Endothelial cell of umbilical vein (primary cell): ENCODE measurements at regions not wholly inside any gene's neighbourhood (a gene's known extent, or its start where the extent isn't known, plus 50 kb on each side); places are given as distances from the start of the nearest gene placed in this dataset.

Source experiments
- BruUV-seq: library from RNA; stranded (reverse); fragments of 400-500 nt; replicated peaks from 2 replicates; lab custom pipeline; 2021; lab: Mats Ljungman, UMichigan
- CTCF ChIA-PET: fragments of 300-600, 350-600 bp; sonication (Branson Sonifier 250); formaldehyde crosslinking; loops from one replicate; lab custom pipeline; 2021; ENCODE audit warnings: antibody characterized with exemption, inconsistent platforms; lab: Charles Lee
- POLR2A ChIA-PET: fragments of 300-600, 350-600 bp; sonication (Branson Sonifier 250); formaldehyde crosslinking; loops from one replicate; lab custom pipeline; 2021; ENCODE audit warnings: antibody characterized with exemption, inconsistent platforms; lab: Charles Lee
- DNase-seq: peaks from one replicate; pipeline ENCODE4 v3.0.0-alpha.2; 2011; ENCODE audit warnings: low read depth, low spot score
- FAIRE-seq: peaks from 2 replicates; lab custom pipeline; 2011; peaks lifted over from hg19 to GRCh38; lab: Jason Lieb, UNC
- H2AFZ ChIP-seq: 2 replicates; pipeline ENCODE4 v1.6.0; 2012; ENCODE audit warnings: low read depth, low read length, control low read depth, inconsistent platforms
- H3K27ac ChIP-seq: 2 replicates; pipeline ENCODE4 v1.5.1; 2011; ENCODE audit warnings: low read depth, mild to moderate bottlenecking, control low read depth, low read length, moderate library complexity; ENCODE audit not compliant: insufficient read depth
- H3K27me3 ChIP-seq, 2 experiments: 2 replicates each; pipeline versions ENCODE4 v1.6.0 to v1.6.1; 2011; ENCODE audit warnings: low read length in 2 of 2, mixed read lengths in 1 of 2; ENCODE audit not compliant: control insufficient read depth in 2 of 2, insufficient read depth in 2 of 2
- H3K36me3 ChIP-seq, 2 experiments: 2 replicates in 1 of 2; 3 replicates in 1 of 2; pipeline ENCODE4 v1.5.1; 2011; ENCODE audit warnings: low read length in 2 of 2, mild to moderate bottlenecking in 1 of 2, moderate library complexity in 1 of 2; ENCODE audit not compliant: control insufficient read depth in 2 of 2, insufficient read depth in 2 of 2; ENCODE audit errors: extremely low read depth in 1 of 2
- H3K4me1 ChIP-seq: 3 replicates; pipeline ENCODE4 v1.5.1; 2011; ENCODE audit warnings: mild to moderate bottlenecking, low read length; ENCODE audit not compliant: control insufficient read depth, insufficient read depth; ENCODE audit errors: extremely low read depth
- H3K4me2 ChIP-seq: 2 replicates; pipeline ENCODE4 v1.6.1; 2011; ENCODE audit warnings: low read length, control low read depth, mixed read lengths; ENCODE audit not compliant: insufficient read depth
- H3K4me3 ChIP-seq, 3 experiments: fragments of 200-600 bp in 1 of 3; sonication (generic), shearing (Covaris generic) in 1 of 3; replicated peaks in 1 of 3; 2 replicates each; pipeline ENCODE4 v1.5.1; 2011 to 2016; ENCODE audit warnings: control low read depth in 3 of 3, low read length in 3 of 3, mild to moderate bottlenecking in 2 of 3, inconsistent platforms in 1 of 3, low read depth in 1 of 3, moderate library complexity in 1 of 3; ENCODE audit not compliant: insufficient read depth in 1 of 3
- H3K79me2 ChIP-seq: 2 replicates; pipeline ENCODE4 v1.6.0; 2012; ENCODE audit warnings: low read length, inconsistent platforms; ENCODE audit not compliant: control insufficient read depth, insufficient read depth
- H3K9ac ChIP-seq: replicated peaks from 2 replicates; pipeline ENCODE3; 2011; ENCODE audit warnings: low read length, control low read depth; ENCODE audit not compliant: insufficient read depth; ENCODE audit errors: extremely low read depth
- H3K9me1 ChIP-seq: replicated peaks from 3 replicates; pipeline ENCODE4 v1.6.0; 2011; ENCODE audit warnings: mild to moderate bottlenecking, low read length; ENCODE audit not compliant: control insufficient read depth, insufficient read depth; ENCODE audit errors: extremely low read depth
- H3K9me3 ChIP-seq: replicated peaks from 2 replicates; pipeline ENCODE4 v1.5.1; 2012; ENCODE audit warnings: low read length, inconsistent platforms; ENCODE audit not compliant: control insufficient read depth, insufficient read depth
- H4K20me1 ChIP-seq: replicated peaks from 2 replicates; pipeline ENCODE3; 2011; ENCODE audit warnings: mild to moderate bottlenecking, low read length; ENCODE audit not compliant: control insufficient read depth, insufficient read depth; ENCODE audit errors: extremely low read depth
- EZH2 ChIP-seq: IDR thresholded peaks from 2 replicates; pipeline ENCODE4 v1.6.1; 2012; ENCODE audit warnings: borderline replicate concordance, low read depth, mild to moderate bottlenecking, moderate library complexity, low read length, inconsistent platforms; ENCODE audit not compliant: severe bottlenecking
- FOS ChIP-seq: IDR thresholded peaks from 2 replicates; pipeline ENCODE4 v1.6.1; 2011; ENCODE audit warnings: mild to moderate bottlenecking, low read length, moderate library complexity, borderline replicate concordance; ENCODE audit not compliant: insufficient read depth
- GATA2 ChIP-seq: IDR thresholded peaks from 2 replicates; pipeline ENCODE4 v1.7.0; 2011; ENCODE audit warnings: low read depth, mild to moderate bottlenecking, moderate library complexity, mixed read lengths, low read length; ENCODE audit not compliant: insufficient read length, insufficient read depth
- JUN ChIP-seq: IDR thresholded peaks from 2 replicates; pipeline ENCODE4 v1.6.1; 2011; ENCODE audit warnings: borderline replicate concordance, low read depth; ENCODE audit not compliant: insufficient read length, insufficient read depth
- MAX ChIP-seq: IDR thresholded peaks from 2 replicates; pipeline ENCODE4 v1.6.1; 2011; ENCODE audit not compliant: insufficient read depth, insufficient read length
- MYC ChIP-seq: IDR thresholded peaks from one replicate; pipeline ENCODE4 v1.6.1; 2011; ENCODE audit warnings: mild to moderate bottlenecking, low read depth, low read length
- POLR2A ChIP-seq: IDR thresholded peaks from 2 replicates; pipeline ENCODE4 v1.6.1; 2012; ENCODE audit warnings: low read depth, mild to moderate bottlenecking, control low read depth, low read length
- POLR2AphosphoS5 ChIP-seq: IDR thresholded peaks from 2 replicates; pipeline ENCODE4 v1.6.1; 2012; ENCODE audit warnings: low read depth, mild to moderate bottlenecking, control low read depth, low read length, moderate library complexity; ENCODE audit not compliant: insufficient read depth
- dilution Hi-C: fragments of 300-500 bp; cut with MboI; formaldehyde crosslinking; loops from one replicate; pipeline ENCODE4 v1.15.0; 2019; ENCODE audit warnings: low sequenced_read_pairs; ENCODE audit not compliant: extremely low pct_ligation_motif_present
- intact Hi-C: fragments of 100-400 bp; cut with micrococcal nuclease; formaldehyde crosslinking; loops from one replicate; pipeline ENCODE4 v1.10.0; 2022
- TF ChIP-seq, protein P1 (sequence below), 2 donors: IDR thresholded peaks; 1 replicate in 1 of 2; 2 replicates in 1 of 2; pipeline ENCODE4 v1.5.1; 2011; ENCODE audit warnings: low read length in 2 of 2, mild to moderate bottlenecking in 2 of 2, moderate library complexity in 2 of 2, control low read depth in 1 of 2, inconsistent platforms in 1 of 2, low read depth in 1 of 2; ENCODE audit not compliant: insufficient read depth in 1 of 2; ENCODE audit errors: extremely low read depth in 1 of 2

GRCh38 chr18:44062345-44062744 lies 618.3 kb upstream of the SETBP1 start:
- ChIA-PET CTCF (no interaction called here), POLR2A (no interaction called here)
- no TSS peak for BruUV-seq
- DNase-seq (no peak), FAIRE-seq (no peak)
- Histone ChIP-seq H4K20me1 (no peaks in the 10 kb centered on the region), H3K4me3 (no peak overlapping the region), H3K9me3 (no peaks in the 10 kb centered on the region), H3K36me3 (no peaks in the 10 kb centered on the region), H3K4me1 (no peaks in the 10 kb centered on the region), H3K27me3 (no peaks in the 10 kb centered on the region), H3K79me2 (no peaks in the 10 kb centered on the region), H2AFZ (no peak overlapping the region), H3K27ac (no peak overlapping the region), H3K4me2 (no peak overlapping the region), H3K9ac (no peak overlapping the region), H3K9me1 (no peaks in the 10 kb centered on the region)
- dilution Hi-C loops (no loop called here), intact Hi-C loops (no loop called here)
- TF ChIP-seq, protein P1, sequence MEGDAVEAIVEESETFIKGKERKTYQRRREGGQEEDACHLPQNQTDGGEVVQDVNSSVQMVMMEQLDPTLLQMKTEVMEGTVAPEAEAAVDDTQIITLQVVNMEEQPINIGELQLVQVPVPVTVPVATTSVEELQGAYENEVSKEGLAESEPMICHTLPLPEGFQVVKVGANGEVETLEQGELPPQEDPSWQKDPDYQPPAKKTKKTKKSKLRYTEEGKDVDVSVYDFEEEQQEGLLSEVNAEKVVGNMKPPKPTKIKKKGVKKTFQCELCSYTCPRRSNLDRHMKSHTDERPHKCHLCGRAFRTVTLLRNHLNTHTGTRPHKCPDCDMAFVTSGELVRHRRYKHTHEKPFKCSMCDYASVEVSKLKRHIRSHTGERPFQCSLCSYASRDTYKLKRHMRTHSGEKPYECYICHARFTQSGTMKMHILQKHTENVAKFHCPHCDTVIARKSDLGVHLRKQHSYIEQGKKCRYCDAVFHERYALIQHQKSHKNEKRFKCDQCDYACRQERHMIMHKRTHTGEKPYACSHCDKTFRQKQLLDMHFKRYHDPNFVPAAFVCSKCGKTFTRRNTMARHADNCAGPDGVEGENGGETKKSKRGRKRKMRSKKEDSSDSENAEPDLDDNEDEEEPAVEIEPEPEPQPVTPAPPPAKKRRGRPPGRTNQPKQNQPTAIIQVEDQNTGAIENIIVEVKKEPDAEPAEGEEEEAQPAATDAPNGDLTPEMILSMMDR (IDR thresholded peaks at IDR 0.05; ENCODE audit: extremely low read depth in 1 of 2, insufficient read depth in 1 of 2, low read depth in 1 of 2, low read length in 2 of 2) = no peak

- no peak for TF ChIP-seq JUN
- TF ChIP-seq MAX = no peak
- TF ChIP-seq EZH2 = no peak
- TF ChIP-seq GATA2 = no peak
- TF ChIP-seq POLR2A = no peak
- no peak for TF ChIP-seq POLR2AphosphoS5
- no peak for TF ChIP-seq MYC
- TF ChIP-seq FOS = no peak
- TF ChIP-seq, protein P1 (IDR thresholded peaks at IDR 0.05; ENCODE audit: extremely low read depth in 1 of 2, insufficient read depth in 1 of 2, low read depth in 1 of 2, low read length in 2 of 2) = no peak
- dilution Hi-C loops = no loop called here
- H3K27me3 ChIP-seq = no peaks in the 10 kb centered on the region
Observed at GRCh38 chr18:44065206-44065605, 615.5 kb upstream of the SETBP1 start.

More at GRCh38 chr18:44065206-44065605, 615.5 kb upstream of the SETBP1 start:
- DNase-seq (no peak), FAIRE-seq (no peak)
- Histone ChIP-seq H3K4me1 (no peaks in the 10 kb centered on the region), H3K9ac (no peak overlapping the region), H3K79me2 (no peaks in the 10 kb centered on the region), H3K9me1 (no peaks in the 10 kb centered on the region), H3K36me3 (no peaks in the 10 kb centered on the region), H3K4me3 (no peak overlapping the region), H3K4me2 (no peak overlapping the region), H3K27ac (no peak overlapping the region), H3K9me3 (no peaks in the 10 kb centered on the region), H4K20me1 (no peaks in the 10 kb centered on the region), H2AFZ (no peak overlapping the region)
- POLR2A ChIA-PET = no interaction called here
- CTCF ChIA-PET = no interaction called here
- intact Hi-C loops = no loop called here
- no TSS peak for BruUV-seq
